ENCODE measurements at regions not wholly inside any gene's neighbourhood (a gene's known extent, or its start where the extent isn't known, plus 50 kb on each side); places are given as distances from the start of the nearest gene placed in this dataset.

- TF ChIP-seq CTCF (IDR thresholded peaks at IDR 0.05) (no peak), EZH2 (IDR thresholded peaks at IDR 0.05; ENCODE audit: borderline replicate concordance, insufficient read depth, low read depth, low read length, poor library complexity, severe bottlenecking) (no peak)
Observed at GRCh38 chr16:66293207-66293735, 73.2 kb upstream of the CDH5 start.
